Testis (tissue), 2 donors: ENCODE measurements at regions not wholly inside any gene's neighbourhood (a gene's known extent, or its start where the extent isn't known, plus 50 kb on each side); places are given as distances from the start of the nearest gene placed in this dataset.

Source experiments
- DNase-seq: peaks from one replicate; pipeline ENCODE4 v3.0.0-alpha.2; 2019
- H3K27ac ChIP-seq, 2 donors: fragments of 200-600 bp; sonication (generic); one replicate each; pipeline ENCODE4 v1.5.1; 2019
- H3K27me3 ChIP-seq: fragments of 200-600 bp; sonication (generic); one replicate; pipeline ENCODE4 v1.5.1; 2019
- H3K36me3 ChIP-seq: fragments of 200-600 bp; sonication (generic); one replicate; pipeline ENCODE4 v1.5.1; 2017; ENCODE audit warnings: low read depth; ENCODE audit errors: missing control alignments
- H3K4me1 ChIP-seq: fragments of 200-600 bp; sonication (generic); one replicate; pipeline ENCODE4 v1.5.1; 2019
- H3K4me3 ChIP-seq, 2 donors: fragments of 200-600 bp; sonication (generic); one replicate each; pipeline ENCODE4 v1.5.1; 2017 to 2019
- H3K9me3 ChIP-seq: fragments of 200-600 bp; sonication (generic); one replicate; pipeline ENCODE4 v1.5.1; 2017
- POLR2A ChIP-seq: fragments of 450-650 bp; IDR thresholded peaks from one replicate; pipeline ENCODE4 v1.6.1; 2017; ENCODE audit warnings: antibody characterized with exemption, mild to moderate bottlenecking, moderate library complexity
- WGBS, 2 donors: methylation state at CpG; one replicate each; pipeline ENCODE4 v1.1.5; 2018; 5-methylcytosine and 5-hydroxymethylcytosine counted together
- intact Hi-C: fragments of 100-400 bp; cut with DNase I; formaldehyde crosslinking; loops from one replicate; pipeline ENCODE4 v1.15.1; 2023; ENCODE audit warnings: low total_unique reads
- TF ChIP-seq, protein P1 (sequence below), 3 experiments: fragments of 450-650 bp in 2 of 3; fragments of 200-600 bp in 1 of 3; sonication (generic) in 1 of 3; IDR thresholded peaks; one replicate each; pipeline ENCODE4 v1.5.1; 2016 to 2019; ENCODE audit warnings: antibody characterized with exemption in 3 of 3, mild to moderate bottlenecking in 2 of 3, moderate library complexity in 1 of 3

GRCh38 chr9:93875330-93875729, 79.8 kb downstream of the BARX1 start:
- H3K36me3 ChIP-seq = no peaks in the 10 kb centered on the region
- no peak for TF ChIP-seq POLR2A
- TF ChIP-seq, protein P1, sequence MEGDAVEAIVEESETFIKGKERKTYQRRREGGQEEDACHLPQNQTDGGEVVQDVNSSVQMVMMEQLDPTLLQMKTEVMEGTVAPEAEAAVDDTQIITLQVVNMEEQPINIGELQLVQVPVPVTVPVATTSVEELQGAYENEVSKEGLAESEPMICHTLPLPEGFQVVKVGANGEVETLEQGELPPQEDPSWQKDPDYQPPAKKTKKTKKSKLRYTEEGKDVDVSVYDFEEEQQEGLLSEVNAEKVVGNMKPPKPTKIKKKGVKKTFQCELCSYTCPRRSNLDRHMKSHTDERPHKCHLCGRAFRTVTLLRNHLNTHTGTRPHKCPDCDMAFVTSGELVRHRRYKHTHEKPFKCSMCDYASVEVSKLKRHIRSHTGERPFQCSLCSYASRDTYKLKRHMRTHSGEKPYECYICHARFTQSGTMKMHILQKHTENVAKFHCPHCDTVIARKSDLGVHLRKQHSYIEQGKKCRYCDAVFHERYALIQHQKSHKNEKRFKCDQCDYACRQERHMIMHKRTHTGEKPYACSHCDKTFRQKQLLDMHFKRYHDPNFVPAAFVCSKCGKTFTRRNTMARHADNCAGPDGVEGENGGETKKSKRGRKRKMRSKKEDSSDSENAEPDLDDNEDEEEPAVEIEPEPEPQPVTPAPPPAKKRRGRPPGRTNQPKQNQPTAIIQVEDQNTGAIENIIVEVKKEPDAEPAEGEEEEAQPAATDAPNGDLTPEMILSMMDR (IDR thresholded peaks at IDR 0.05) = no peak
- H3K4me1 ChIP-seq = no peaks in the 10 kb centered on the region
- DNase-seq = no peak
- intact Hi-C loops = no loop called here
- no peaks in the 10 kb centered on the region for H3K9me3 ChIP-seq
- no peak overlapping the region for H3K27ac ChIP-seq
- no peak overlapping the region for H3K4me3 ChIP-seq
- H3K27me3 ChIP-seq = no peaks in the 10 kb centered on the region

DNA sequence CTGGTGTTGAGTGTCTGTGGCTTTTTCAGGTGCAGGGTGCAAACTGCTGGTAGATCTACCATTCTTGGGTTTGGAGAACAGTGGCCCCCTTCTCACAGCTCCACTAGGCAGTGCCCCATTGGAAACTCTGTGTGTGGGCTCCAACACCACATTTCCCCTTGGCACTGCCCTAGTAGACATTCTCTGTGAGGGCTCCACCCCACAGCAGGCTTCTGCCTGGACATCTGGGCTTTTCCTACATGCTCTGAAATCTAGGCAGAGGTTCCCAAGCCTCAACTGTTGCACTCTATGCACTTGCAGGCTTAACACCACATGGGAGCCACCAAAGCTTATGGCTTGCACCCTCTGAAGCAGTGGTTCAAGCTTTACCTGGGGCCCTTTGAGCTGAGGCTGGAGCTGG, 80.9 kb downstream of the BARX1 start:
- Histone ChIP-seq H3K27ac (no peak overlapping the region), H3K4me3 (no peak overlapping the region), H3K9me3 (no peaks in the 10 kb centered on the region), H3K27me3 (no peaks in the 10 kb centered on the region), H3K4me1 (no peaks in the 10 kb centered on the region), H3K36me3 (no peaks in the 10 kb centered on the region)
- no peak for DNase-seq
- intact Hi-C loops = no loop called here
- TF ChIP-seq, protein P1 (IDR thresholded peaks at IDR 0.05) = no peak
- TF ChIP-seq POLR2A = no peak

- DNase-seq = no peak
- WGBS, 2 donors = 86 to 92% methylated on average over 4 of the region's 4 CpGs
- no peaks in the 10 kb centered on the region for H3K27me3 ChIP-seq
- H3K9me3 ChIP-seq = no peaks in the 10 kb centered on the region
- TF ChIP-seq, protein P1 (IDR thresholded peaks at IDR 0.05) = no peak
- TF ChIP-seq POLR2A = no peak
- no peak overlapping the region for H3K4me3 ChIP-seq
- intact Hi-C loops = no loop called here
- no peak overlapping the region for H3K27ac ChIP-seq
- no peaks in the 10 kb centered on the region for H3K36me3 ChIP-seq
- no peaks in the 10 kb centered on the region for H3K4me1 ChIP-seq
Observed at GRCh38 chr9:93871286-93871685, 83.9 kb downstream of the BARX1 start.

GRCh38 chr9:93869863-93870262, 85.3 kb downstream of the BARX1 start:
- Histone ChIP-seq H3K27ac (no peak overlapping the region), H3K36me3 (no peaks in the 10 kb centered on the region), H3K27me3 (no peaks in the 10 kb centered on the region), H3K4me3 (no peak overlapping the region), H3K4me1 (no peaks in the 10 kb centered on the region), H3K9me3 (no peaks in the 10 kb centered on the region)
- WGBS, 2 donors = 76 to 83% methylated on average over 1 to 8 of the region's 8 CpGs
- intact Hi-C loops = no loop called here
- no peak for DNase-seq
- no peak for TF ChIP-seq POLR2A
- TF ChIP-seq, protein P1 (IDR thresholded peaks at IDR 0.05) = no peak

GRCh38 chr9:93869088-93869487, 86.1 kb downstream of the BARX1 start:
- intact Hi-C loops = no loop called here
- Histone ChIP-seq H3K27me3 (no peaks in the 10 kb centered on the region), H3K27ac (no peak overlapping the region), H3K4me3 (no peak overlapping the region), H3K4me1 (no peaks in the 10 kb centered on the region), H3K9me3 (no peaks in the 10 kb centered on the region), H3K36me3 (no peaks in the 10 kb centered on the region)
- WGBS, 2 donors = 58 to 60% methylated on average over 5 of the region's 5 CpGs
- no peak for DNase-seq
- no peak for TF ChIP-seq POLR2A
